GM18870 (cell line): ENCODE measurements at regions not wholly inside any gene's neighbourhood (a gene's known extent, or its start where the extent isn't known, plus 50 kb on each side); places are given as distances from the start of the nearest gene placed in this dataset.

Experiments
- ATAC-seq: cut with Tn5 transposase; IDR thresholded peaks from one replicate; pipeline ENCODE4 v1.9.1; 2021; ENCODE audit warnings: moderate library complexity; ENCODE audit not compliant: unreplicated experiment

GRCh38 chr6:166775923-166776220 lies 148.8 kb upstream of the RPS6KA2 start:
- no peak for ATAC-seq

- no peak for ATAC-seq
Observed at GRCh38 chr6:166775180-166775922, 148.3 kb upstream of the RPS6KA2 start.

GRCh38 chr6:166774770-166775169 lies 147.7 kb upstream of the RPS6KA2 start:
- ATAC-seq: no peak

GRCh38 chr6:166774292-166774691 lies 147.2 kb upstream of the RPS6KA2 start:
- no peak for ATAC-seq

- ATAC-seq: no peak
Observed at GRCh38 chr6:166772518-166772917, 145.5 kb upstream of the RPS6KA2 start.

GRCh38 chr6:166771701-166772100 lies 144.7 kb upstream of the RPS6KA2 start:
- ATAC-seq: no peak

GRCh38 chr6:166770216-166771116 lies 143.4 kb upstream of the RPS6KA2 start:
- no peak for ATAC-seq

- no peak for ATAC-seq
Observed at GRCh38 chr6:166769648-166770047, 142.6 kb upstream of the RPS6KA2 start.

GRCh38 chr6:166768761-166769160 lies 141.7 kb upstream of the RPS6KA2 start:
- no peak for ATAC-seq

GRCh38 chr6:166767230-166767629 lies 140.2 kb upstream of the RPS6KA2 start:
- no peak for ATAC-seq

- ATAC-seq: no peak
Observed at GRCh38 chr6:166766769-166767168, 139.7 kb upstream of the RPS6KA2 start.

GRCh38 chr6:166765234-166765541 lies 138.1 kb upstream of the RPS6KA2 start:
- ATAC-seq: no peak

- no peak for ATAC-seq
Observed at GRCh38 chr6:166764473-166765233, 137.6 kb upstream of the RPS6KA2 start.

GRCh38 chr6:166763606-166764472 lies 136.8 kb upstream of the RPS6KA2 start:
- ATAC-seq: no peak

GRCh38 chr6:166761801-166762200 lies 134.8 kb upstream of the RPS6KA2 start:
- no peak for ATAC-seq

GRCh38 chr6:166760288-166760687 lies 133.2 kb upstream of the RPS6KA2 start:
- no peak for ATAC-seq

- no peak for ATAC-seq
Observed at GRCh38 chr6:166758136-166758704, 131.2 kb upstream of the RPS6KA2 start.

- no peak for ATAC-seq
Observed at GRCh38 chr6:166757232-166758135, 130.4 kb upstream of the RPS6KA2 start.

GRCh38 chr6:166754218-166755030 lies 127.4 kb upstream of the RPS6KA2 start:
- no peak for ATAC-seq
